WERI-Rb-1 (cell line): ENCODE measurements at regions not wholly inside any gene's neighbourhood (a gene's known extent, or its start where the extent isn't known, plus 50 kb on each side); places are given as distances from the start of the nearest gene placed in this dataset.

Experiments used
- DNase-seq: peaks from one replicate; pipeline ENCODE4 v3.0.0-alpha.2; 2020
- H3K27ac ChIP-seq: fragments of 250-450 bp; sonication (Bioruptor Pico); 2 replicates; pipeline ENCODE4 v1.5.1; 2020; ENCODE audit warnings: mild to moderate bottlenecking, moderate library complexity
- H3K27me3 ChIP-seq: fragments of 250-450 bp; sonication (Bioruptor Pico); 2 replicates; pipeline ENCODE4 v1.5.1; 2021; ENCODE audit warnings: mild to moderate bottlenecking, low read depth, moderate library complexity; ENCODE audit not compliant: insufficient read depth, severe bottlenecking
- H3K36me3 ChIP-seq: fragments of 250-450 bp; sonication (Bioruptor Pico); 2 replicates; pipeline ENCODE4 v1.5.1; 2020; ENCODE audit warnings: mild to moderate bottlenecking, moderate library complexity
- H3K4me3 ChIP-seq: 2 replicates; pipeline ENCODE4 v1.5.1; 2011; ENCODE audit warnings: low read depth, mild to moderate bottlenecking, control low read depth, low read length
- H3K9me3 ChIP-seq: fragments of 250-450 bp; sonication (Bioruptor Pico); 2 replicates; pipeline ENCODE4 v1.5.1; 2021; ENCODE audit warnings: mild to moderate bottlenecking, moderate library complexity; ENCODE audit not compliant: severe bottlenecking
- CTCF ChIP-seq: IDR thresholded peaks from 2 replicates; pipeline ENCODE4 v1.5.1; 2011; ENCODE audit warnings: low read depth, mild to moderate bottlenecking, control low read depth, inconsistent platforms, low read length

DNA sequence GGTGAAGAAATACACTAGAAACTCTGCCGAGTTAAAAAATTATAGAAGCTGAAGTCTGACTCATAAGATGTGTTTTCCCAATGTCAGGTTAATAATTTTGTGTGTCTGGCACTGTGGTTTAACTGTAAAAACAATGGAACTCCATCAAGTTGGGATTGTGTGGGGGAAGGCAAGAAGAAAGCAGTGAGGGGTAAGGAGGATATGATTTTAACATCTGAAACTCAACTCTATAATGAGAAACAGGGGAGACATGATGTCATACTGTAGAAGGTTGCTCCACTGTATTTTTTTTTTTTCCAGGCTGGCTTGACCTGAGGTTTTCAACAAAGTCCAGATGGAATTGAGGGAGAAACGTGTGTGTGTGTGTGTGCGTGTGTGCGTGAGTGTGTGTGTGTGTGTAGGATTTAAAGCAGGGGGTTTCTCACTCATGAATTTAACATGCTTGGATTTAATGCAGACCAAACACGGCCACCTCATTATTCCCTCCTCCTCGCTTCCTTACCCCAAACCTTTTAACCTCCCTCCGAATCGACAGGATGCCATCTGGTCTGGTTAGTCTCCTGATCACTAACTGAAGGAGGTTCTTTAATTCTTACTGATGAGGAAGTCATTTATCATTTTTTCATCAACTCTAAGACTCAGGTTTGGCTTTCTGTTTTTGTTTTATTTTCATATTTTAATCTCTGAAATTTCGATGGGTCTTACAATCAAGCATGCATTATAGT lies 140.2 kb upstream of the LPAR1 start:
- Histone ChIP-seq H3K36me3 (no peaks in the 10 kb centered on the region), H3K4me3 (no peak overlapping the region), H3K9me3 (no peaks in the 10 kb centered on the region), H3K27ac (no peak overlapping the region), H3K27me3 (peaks cover 74% of the 10 kb centered on the region)
- no peak for DNase-seq
- TF ChIP-seq CTCF, result no peak

- no peak for TF ChIP-seq CTCF
Observed at GRCh38 chr9:111176511-111176910, 138.2 kb upstream of the LPAR1 start.

GRCh38 chr9:111175350-111175749 lies 137.1 kb upstream of the LPAR1 start:
- H3K4me3 ChIP-seq, result no peak overlapping the region
- H3K27me3 ChIP-seq, result peaks cover 78% of the 10 kb centered on the region
- no peak for TF ChIP-seq CTCF
- no peak overlapping the region for H3K27ac ChIP-seq
- no peaks in the 10 kb centered on the region for H3K9me3 ChIP-seq
- DNase-seq, result no peak
- H3K36me3 ChIP-seq, result no peaks in the 10 kb centered on the region

More at GRCh38 chr9:111176511-111176910, 138.2 kb upstream of the LPAR1 start:
- peaks cover 82% of the 10 kb centered on the region for H3K27me3 ChIP-seq
- no peak overlapping the region for H3K4me3 ChIP-seq
- H3K27ac ChIP-seq, result no peak overlapping the region
- H3K36me3 ChIP-seq, result no peaks in the 10 kb centered on the region
- H3K9me3 ChIP-seq, result no peaks in the 10 kb centered on the region
- DNase-seq, result no peak

DNA sequence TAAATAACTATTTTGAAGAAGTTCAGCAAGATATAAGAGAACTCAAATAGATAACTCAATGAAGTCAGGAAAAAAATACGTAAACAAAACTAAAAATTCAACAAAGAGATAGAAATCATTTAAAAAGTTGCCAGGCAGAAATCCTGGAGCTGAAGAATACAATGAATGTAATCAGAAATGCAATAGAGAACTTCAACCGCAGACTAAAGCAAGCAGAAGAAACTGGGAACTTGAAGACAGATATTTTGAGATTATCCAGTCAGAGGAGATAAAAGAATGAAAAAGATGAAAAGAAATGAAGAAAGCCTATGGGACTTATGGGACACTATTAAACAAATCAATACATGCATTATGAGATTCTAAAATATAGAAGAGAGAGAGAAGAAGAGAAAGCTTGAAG lies 129.1 kb upstream of the LPAR1 start:
- Histone ChIP-seq H3K4me3 (no peak overlapping the region), H3K27ac (no peak overlapping the region), H3K27me3 (peaks cover 42% of the 10 kb centered on the region), H3K9me3 (peaks cover 10% of the 10 kb centered on the region), H3K36me3 (no peaks in the 10 kb centered on the region)
- DNase-seq, result no peak
- TF ChIP-seq CTCF, result no peak

DNA sequence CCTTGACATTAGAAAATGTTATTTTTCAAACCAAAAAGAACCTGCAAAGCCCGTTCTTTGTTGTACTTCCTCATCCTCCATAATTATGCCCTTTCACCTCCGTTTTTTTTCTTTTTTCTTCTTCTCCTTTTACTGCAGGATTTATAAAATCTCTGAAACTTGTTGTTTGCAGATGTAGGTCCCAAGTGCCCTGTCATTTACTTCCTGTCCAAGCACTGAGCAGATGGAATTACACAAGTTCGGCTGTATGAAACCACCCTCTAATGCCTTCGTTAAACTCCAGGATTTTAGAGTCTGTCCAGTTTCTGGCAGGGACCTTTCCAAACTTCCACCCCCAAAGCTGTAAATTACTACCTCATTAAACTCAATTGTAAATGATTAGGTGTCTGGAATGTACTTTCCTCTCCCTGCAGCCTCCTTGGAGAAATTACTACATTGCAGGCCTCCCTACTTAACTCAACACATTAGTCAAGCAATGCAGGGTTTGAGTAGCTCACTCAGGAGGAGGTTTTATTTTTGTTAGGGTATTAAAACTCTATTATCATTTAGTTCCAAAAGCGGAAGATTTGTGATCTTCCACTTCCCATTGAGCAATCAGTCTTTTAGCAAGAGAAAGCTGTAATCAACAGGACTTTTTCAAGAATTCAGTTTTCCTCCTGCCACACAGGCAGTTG lies 125.6 kb upstream of the LPAR1 start:
- H3K36me3 ChIP-seq, result no peaks in the 10 kb centered on the region
- no peak overlapping the region for H3K4me3 ChIP-seq
- TF ChIP-seq CTCF, result no peak
- peaks cover 10% of the 10 kb centered on the region for H3K9me3 ChIP-seq
- no peak for DNase-seq
- H3K27me3 ChIP-seq, result peaks cover 58% of the 10 kb centered on the region
- H3K27ac ChIP-seq, result no peak overlapping the region
